HG03280 (cell line): ENCODE measurements at regions not wholly inside any gene's neighbourhood (a gene's known extent, or its start where the extent isn't known, plus 50 kb on each side); places are given as distances from the start of the nearest gene placed in this dataset.
"Not testable (repeated sequence)": the region's sequence is repeated elsewhere in the genome, so short reads cannot be mapped to it uniquely, and the experiment has no call there.

Experiments
- ATAC-seq: cut with Tn5 transposase; IDR thresholded peaks from one replicate; pipeline ENCODE4 v1.9.1; 2021; ENCODE audit warnings: mild to moderate bottlenecking, moderate library complexity; ENCODE audit not compliant: unreplicated experiment

- ATAC-seq, result no peak
Observed at GRCh38 chr6:6724539-6725467, 136.3 kb downstream of the LY86 start.

- ATAC-seq, result no peak
Observed at GRCh38 chr6:6725468-6726209, 137.1 kb downstream of the LY86 start.

- no peak for ATAC-seq
Observed at GRCh38 chr6:6728169-6728941, 139.8 kb downstream of the LY86 start.

- no peak for ATAC-seq
Observed at GRCh38 chr6:6729971-6730370, 141.5 kb downstream of the LY86 start.

- ATAC-seq, result no peak
Observed at GRCh38 chr6:6730831-6731230, 142.3 kb downstream of the LY86 start.

- ATAC-seq, result no peak
Observed at GRCh38 chr6:6734479-6735465, 146.3 kb downstream of the LY86 start.

GRCh38 chr6:6736791-6737654, 148.5 kb downstream of the LY86 start:
- no peak for ATAC-seq

GRCh38 chr6:6737671-6738070, 149.2 kb downstream of the LY86 start:
- no peak for ATAC-seq

GRCh38 chr6:6738108-6738507, 149.6 kb downstream of the LY86 start:
- ATAC-seq, result no peak

GRCh38 chr6:6738922-6739716, 150.6 kb downstream of the LY86 start:
- no peak for ATAC-seq

GRCh38 chr6:6740595-6740994, 152.1 kb downstream of the LY86 start:
- ATAC-seq, result no peak

- ATAC-seq, result no peak
Observed at GRCh38 chr6:6741264-6741663, 152.7 kb downstream of the LY86 start.

- ATAC-seq, result no peak
Observed at GRCh38 chr6:6742535-6742934, 154.0 kb downstream of the LY86 start.

GRCh38 chr6:6744551-6744950, 156.0 kb downstream of the LY86 start:
- ATAC-seq, result no peak

GRCh38 chr6:6745637-6746332, 157.3 kb downstream of the LY86 start:
- not testable (repeated sequence) for ATAC-seq

- ATAC-seq, result no peak
Observed at GRCh38 chr6:6746333-6746969, 157.9 kb downstream of the LY86 start.

- no peak for ATAC-seq
Observed at GRCh38 chr6:6746970-6747338, 158.4 kb downstream of the LY86 start.
